ENCODE measurements at regions not wholly inside any gene's neighbourhood (a gene's known extent, or its start where the extent isn't known, plus 50 kb on each side); places are given as distances from the start of the nearest gene placed in this dataset.

DNA sequence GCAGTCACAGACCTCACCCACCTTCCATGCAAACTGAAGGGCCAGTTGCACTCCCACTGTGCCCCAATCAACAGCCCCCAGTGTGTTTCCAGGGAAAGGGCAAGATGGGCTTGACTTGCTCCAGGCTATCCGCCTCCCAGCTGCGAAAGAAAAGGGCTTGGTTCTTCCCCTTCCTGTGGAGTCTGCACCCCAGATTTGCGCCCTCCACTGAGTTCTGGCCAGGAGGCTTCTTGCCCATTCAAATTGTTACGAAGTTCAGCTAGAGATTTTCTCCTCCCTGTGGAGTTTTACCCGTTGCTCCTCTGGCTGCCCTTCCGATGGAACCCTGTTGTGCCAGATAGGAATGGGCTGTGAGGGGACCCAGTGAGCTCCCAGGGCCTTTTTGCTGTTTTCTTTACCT is 1096.9 kb upstream of the ALCAM start:
- Histone ChIP-seq H3K4me3 (no peak overlapping the region), H3K27ac (no peak overlapping the region), H3K36me3 (replicated peaks; ENCODE audit: insufficient read depth, low read depth) (no peaks in the 10 kb centered on the region), H2AFZ (no peak overlapping the region), H4K20me1 (ENCODE audit: insufficient read depth, poor library complexity, severe bottlenecking) (no peaks in the 10 kb centered on the region), H3K9me3 (ENCODE audit: low read depth) (no peaks in the 10 kb centered on the region), H3K4me1 (ENCODE audit: insufficient read depth) (no peaks in the 10 kb centered on the region), H3K27me3 (no peaks in the 10 kb centered on the region), H3K9me2 (replicated peaks; ENCODE audit: insufficient read depth) (no peaks in the 10 kb centered on the region), H3K79me2 (no peaks in the 10 kb centered on the region), H3K4me2 (no peak overlapping the region)
- no peak for DNase-seq (ENCODE audit: low spot score)
- TF ChIP-seq, protein P1, sequence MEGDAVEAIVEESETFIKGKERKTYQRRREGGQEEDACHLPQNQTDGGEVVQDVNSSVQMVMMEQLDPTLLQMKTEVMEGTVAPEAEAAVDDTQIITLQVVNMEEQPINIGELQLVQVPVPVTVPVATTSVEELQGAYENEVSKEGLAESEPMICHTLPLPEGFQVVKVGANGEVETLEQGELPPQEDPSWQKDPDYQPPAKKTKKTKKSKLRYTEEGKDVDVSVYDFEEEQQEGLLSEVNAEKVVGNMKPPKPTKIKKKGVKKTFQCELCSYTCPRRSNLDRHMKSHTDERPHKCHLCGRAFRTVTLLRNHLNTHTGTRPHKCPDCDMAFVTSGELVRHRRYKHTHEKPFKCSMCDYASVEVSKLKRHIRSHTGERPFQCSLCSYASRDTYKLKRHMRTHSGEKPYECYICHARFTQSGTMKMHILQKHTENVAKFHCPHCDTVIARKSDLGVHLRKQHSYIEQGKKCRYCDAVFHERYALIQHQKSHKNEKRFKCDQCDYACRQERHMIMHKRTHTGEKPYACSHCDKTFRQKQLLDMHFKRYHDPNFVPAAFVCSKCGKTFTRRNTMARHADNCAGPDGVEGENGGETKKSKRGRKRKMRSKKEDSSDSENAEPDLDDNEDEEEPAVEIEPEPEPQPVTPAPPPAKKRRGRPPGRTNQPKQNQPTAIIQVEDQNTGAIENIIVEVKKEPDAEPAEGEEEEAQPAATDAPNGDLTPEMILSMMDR (IDR thresholded peaks at IDR 0.05; ENCODE audit: poor library complexity): no peak
- TF ChIP-seq EZH2 (IDR thresholded peaks at IDR 0.05; ENCODE audit: borderline replicate concordance) (no peak), EZH2phosphoT487 (IDR thresholded peaks at IDR 0.05; ENCODE audit: low read depth, severe bottlenecking, unreplicated experiment) (no peak)
- 96% methylated on average over 6 of the region's 6 CpGs for WGBS (ENCODE audit: low lambda C conversion rate, missing lambda C conversion rate)

DNA sequence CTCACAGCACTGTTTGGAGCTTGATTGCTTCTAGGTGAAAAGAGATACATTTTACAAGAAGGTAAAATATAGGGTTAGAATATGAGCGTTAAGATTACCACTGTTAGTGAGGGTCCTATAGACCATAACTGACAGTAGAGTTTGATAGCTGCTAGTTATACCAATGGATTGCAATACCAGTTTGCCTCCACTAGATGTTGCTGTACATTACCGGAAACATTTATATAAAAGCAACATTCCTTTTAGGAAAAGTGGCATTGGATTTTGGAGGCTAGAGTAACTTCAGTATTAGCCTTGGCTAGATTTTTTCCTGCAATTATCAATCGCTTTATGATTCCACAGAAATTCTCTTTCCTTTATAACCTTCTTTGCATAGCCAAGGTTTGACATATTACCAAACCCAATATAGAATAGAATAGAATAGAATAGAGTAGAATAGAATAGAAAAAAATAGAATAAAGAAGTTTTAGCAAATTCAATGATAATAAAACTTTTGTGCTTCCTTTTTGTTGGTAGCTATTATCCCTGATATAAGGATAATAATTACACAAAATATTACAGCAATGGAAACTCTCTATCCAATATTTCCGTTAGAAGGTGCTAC is 1093.6 kb upstream of the ALCAM start:
- TF ChIP-seq, protein P1 (IDR thresholded peaks at IDR 0.05; ENCODE audit: poor library complexity): peak; percentile 56
- TF ChIP-seq EZH2 (IDR thresholded peaks at IDR 0.05; ENCODE audit: borderline replicate concordance): no peak
- Histone ChIP-seq H3K27ac (no peak overlapping the region), H2AFZ (no peak overlapping the region), H3K9me2 (replicated peaks; ENCODE audit: insufficient read depth) (no peaks in the 10 kb centered on the region), H3K36me3 (replicated peaks; ENCODE audit: insufficient read depth, low read depth) (no peaks in the 10 kb centered on the region), H3K79me2 (no peaks in the 10 kb centered on the region), H3K9me3 (ENCODE audit: low read depth) (peaks cover 11% of the 10 kb centered on the region), H3K4me1 (ENCODE audit: insufficient read depth) (no peaks in the 10 kb centered on the region), H4K20me1 (ENCODE audit: insufficient read depth, poor library complexity, severe bottlenecking) (no peaks in the 10 kb centered on the region), H3K4me3 (no peak overlapping the region), H3K27me3 (no peaks in the 10 kb centered on the region), H3K4me2 (no peak overlapping the region)
- WGBS (ENCODE audit: low lambda C conversion rate, missing lambda C conversion rate): 66% methylated on average over 4 of the region's 4 CpGs
- DNase-seq (ENCODE audit: low spot score): peak; percentile 16

DNA sequence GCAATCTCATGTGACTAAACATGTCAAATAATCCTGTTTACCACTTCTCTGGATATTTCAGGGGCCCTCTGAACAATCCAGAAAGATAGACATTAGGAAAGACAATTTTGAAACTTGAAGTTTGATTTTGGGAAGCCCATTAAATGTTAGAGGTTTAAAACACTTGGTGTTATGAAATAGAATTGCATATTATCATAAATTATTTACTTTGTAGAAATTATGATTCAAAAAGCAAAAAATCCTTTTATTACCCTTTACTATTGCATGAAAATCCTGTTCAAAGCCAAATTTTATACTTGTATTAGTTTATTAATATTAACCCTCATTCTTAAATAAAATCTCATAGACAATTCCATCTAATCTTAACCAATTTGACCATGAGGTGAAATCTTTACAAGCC is 1091.5 kb upstream of the ALCAM start:
- no peaks in the 10 kb centered on the region for H3K27me3 ChIP-seq
- H3K36me3 ChIP-seq (replicated peaks; ENCODE audit: insufficient read depth, low read depth): no peaks in the 10 kb centered on the region
- H2AFZ ChIP-seq: no peak overlapping the region
- H3K4me2 ChIP-seq: no peak overlapping the region
- H3K27ac ChIP-seq: no peak overlapping the region
- no peak for DNase-seq (ENCODE audit: low spot score)
- TF ChIP-seq EZH2phosphoT487 (IDR thresholded peaks at IDR 0.05; ENCODE audit: low read depth, severe bottlenecking, unreplicated experiment): no peak
- TF ChIP-seq, protein P1 (IDR thresholded peaks at IDR 0.05; ENCODE audit: poor library complexity): no peak
- no peak for TF ChIP-seq EZH2 (IDR thresholded peaks at IDR 0.05; ENCODE audit: borderline replicate concordance)
- no peaks in the 10 kb centered on the region for H3K79me2 ChIP-seq
- no peaks in the 10 kb centered on the region for H4K20me1 ChIP-seq (ENCODE audit: insufficient read depth, poor library complexity, severe bottlenecking)
- no peak overlapping the region for H3K4me3 ChIP-seq
- H3K9me2 ChIP-seq (replicated peaks; ENCODE audit: insufficient read depth): no peaks in the 10 kb centered on the region
- no peaks in the 10 kb centered on the region for H3K4me1 ChIP-seq (ENCODE audit: insufficient read depth)
- peaks cover 11% of the 10 kb centered on the region for H3K9me3 ChIP-seq (ENCODE audit: low read depth)

DNA sequence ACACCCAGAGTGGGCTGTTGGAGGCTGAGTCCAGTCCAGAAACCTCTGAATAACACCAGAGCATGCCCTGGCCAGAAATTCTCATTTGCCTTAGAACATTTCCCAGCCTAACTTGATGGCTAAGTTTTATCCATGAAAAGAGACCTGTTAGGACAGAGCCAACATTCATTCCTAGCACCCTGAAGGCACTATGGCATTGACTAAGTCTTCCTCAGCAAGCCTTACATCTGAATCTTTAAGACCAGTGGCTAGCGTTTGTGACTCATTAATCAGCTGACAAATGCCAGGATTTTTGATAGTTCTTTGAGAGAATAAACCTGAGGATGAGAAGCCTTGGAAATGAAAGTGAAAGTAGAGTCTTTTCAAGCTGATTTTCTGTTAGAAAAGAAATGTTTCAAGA is 1087.1 kb upstream of the ALCAM start:
- no peaks in the 10 kb centered on the region for H3K27me3 ChIP-seq
- no peaks in the 10 kb centered on the region for H4K20me1 ChIP-seq (ENCODE audit: insufficient read depth, poor library complexity, severe bottlenecking)
- no peaks in the 10 kb centered on the region for H3K4me1 ChIP-seq (ENCODE audit: insufficient read depth)
- peaks cover 11% of the 10 kb centered on the region for H3K9me3 ChIP-seq (ENCODE audit: low read depth)
- no peak for TF ChIP-seq EZH2 (IDR thresholded peaks at IDR 0.05; ENCODE audit: borderline replicate concordance)
- TF ChIP-seq, protein P1 (IDR thresholded peaks at IDR 0.05; ENCODE audit: poor library complexity): no peak
- no peak for TF ChIP-seq EZH2phosphoT487 (IDR thresholded peaks at IDR 0.05; ENCODE audit: low read depth, severe bottlenecking, unreplicated experiment)
- peak overlapping the region; percentile 61 for H2AFZ ChIP-seq
- H3K4me2 ChIP-seq: peak overlapping the region; percentile 50
- no peaks in the 10 kb centered on the region for H3K79me2 ChIP-seq
- no peaks in the 10 kb centered on the region for H3K36me3 ChIP-seq (replicated peaks; ENCODE audit: insufficient read depth, low read depth)
- no peak overlapping the region for H3K27ac ChIP-seq
- no peak overlapping the region for H3K4me3 ChIP-seq
- WGBS (ENCODE audit: low lambda C conversion rate, missing lambda C conversion rate): 76% methylated on average over 1 of the region's 1 CpG
- H3K9me2 ChIP-seq (replicated peaks; ENCODE audit: insufficient read depth): no peaks in the 10 kb centered on the region
- DNase-seq (ENCODE audit: low spot score): no peak
